Right renal pelvis (tissue), 4 donors: ENCODE measurements at regions not wholly inside any gene's neighbourhood (a gene's known extent, or its start where the extent isn't known, plus 50 kb on each side); places are given as distances from the start of the nearest gene placed in this dataset.
"Not testable (repeated sequence)": the region's sequence is repeated elsewhere in the genome, so short reads cannot be mapped to it uniquely, and the experiment has no call there.

Experiments used
- DNase-seq, 4 donors: peaks; one replicate each; pipeline ENCODE4 v3.0.0-alpha.2; 2013; ENCODE audit warnings: low read depth in 4 of 4, low spot score in 3 of 4, missing footprints in 1 of 4

- DNase-seq = no peak
Measured at GRCh38 chr7:124643311-124643811, 122.2 kb downstream of the GPR37 start.

- DNase-seq = no peak
Measured at GRCh38 chr7:124635416-124635815, 130.2 kb downstream of the GPR37 start.

GRCh38 chr7:124633740-124634139, 131.9 kb downstream of the GPR37 start:
- DNase-seq = no peak

GRCh38 chr7:124630395-124630794, 135.2 kb downstream of the GPR37 start:
- DNase-seq = no peak

GRCh38 chr7:124618871-124619270, 146.7 kb downstream of the GPR37 start:
- DNase-seq = no peak

GRCh38 chr7:124618051-124618450, 147.5 kb downstream of the GPR37 start:
- not testable (repeated sequence) for DNase-seq

GRCh38 chr7:124603066-124603465, 162.5 kb downstream of the GPR37 start:
- DNase-seq = no peak

GRCh38 chr7:124597509-124597908, 168.1 kb downstream of the GPR37 start:
- DNase-seq = no peak

- no peak for DNase-seq
Measured at GRCh38 chr7:124596881-124597280, 168.7 kb downstream of the GPR37 start.

- no peak for DNase-seq
Measured at GRCh38 chr7:124590814-124591213, 174.8 kb downstream of the GPR37 start.

- no peak for DNase-seq
Measured at GRCh38 chr7:124577256-124577655, 188.3 kb downstream of the GPR37 start.

- no peak for DNase-seq
Measured at GRCh38 chr7:124575176-124575575, 190.4 kb downstream of the GPR37 start.

- no peak for DNase-seq
Measured at GRCh38 chr7:124570558-124570957, 195.0 kb downstream of the GPR37 start.

- DNase-seq = no peak
Measured at GRCh38 chr7:124566583-124566982, 199.0 kb downstream of the GPR37 start.

GRCh38 chr7:124557587-124557986, 208.0 kb downstream of the GPR37 start:
- DNase-seq = no peak

- DNase-seq = no peak
Measured at GRCh38 chr7:124557101-124557500, 208.5 kb downstream of the GPR37 start.

- DNase-seq = no peak
Measured at GRCh38 chr7:124553502-124553901, 212.1 kb downstream of the GPR37 start.

GRCh38 chr7:124552217-124552616, 213.4 kb downstream of the GPR37 start:
- DNase-seq = no peak

- DNase-seq = no peak
Measured at GRCh38 chr7:124550036-124550435, 215.6 kb downstream of the GPR37 start.

- DNase-seq = no peak
Measured at GRCh38 chr7:124542476-124542875, 223.1 kb downstream of the GPR37 start.

GRCh38 chr7:124536156-124536762, 229.3 kb downstream of the GPR37 start:
- no peak for DNase-seq

- no peak for DNase-seq
Measured at GRCh38 chr7:124532166-124532565, 233.4 kb downstream of the GPR37 start.

- DNase-seq = no peak
Measured at GRCh38 chr7:124516911-124517310, 248.7 kb downstream of the GPR37 start.
